Testis (tissue), 2 donors: ENCODE measurements at regions not wholly inside any gene's neighbourhood (a gene's known extent, or its start where the extent isn't known, plus 50 kb on each side); places are given as distances from the start of the nearest gene placed in this dataset.

ENCODE experiments used
- CTCF ChIP-seq, 3 experiments: fragments of 450-650 bp in 2 of 3; fragments of 200-600 bp in 1 of 3; sonication (generic) in 1 of 3; IDR thresholded peaks; one replicate each; pipeline ENCODE4 v1.5.1; 2016 to 2019; ENCODE audit warnings: antibody characterized with exemption in 3 of 3, mild to moderate bottlenecking in 2 of 3, moderate library complexity in 1 of 3
- POLR2A ChIP-seq: fragments of 450-650 bp; IDR thresholded peaks from one replicate; pipeline ENCODE4 v1.6.1; 2017; ENCODE audit warnings: antibody characterized with exemption, mild to moderate bottlenecking, moderate library complexity

GRCh38 chr4:38322714-38323113 lies 341.3 kb upstream of the KLF3 start:
- TF ChIP-seq CTCF (IDR thresholded peaks at IDR 0.05) (no peak), POLR2A (no peak)
